CD1c-positive myeloid dendritic cell (primary cell): ENCODE measurements at regions not wholly inside any gene's neighbourhood (a gene's known extent, or its start where the extent isn't known, plus 50 kb on each side); places are given as distances from the start of the nearest gene placed in this dataset.
"Not testable (repeated sequence)": the region's sequence is repeated elsewhere in the genome, so short reads cannot be mapped to it uniquely, and the experiment has no call there.

Experiments used
- DNase-seq: peaks from one replicate; pipeline ENCODE4 v3.0.0-alpha.2; 2016; ENCODE audit errors: extremely low spot score

- no peak for DNase-seq
Observed at GRCh38 chr10:86579883-86580520, 58.4 kb upstream of the WAPL start.

GRCh38 chr10:86580521-86580891, 58.9 kb upstream of the WAPL start:
- peak; percentile 83 for DNase-seq

DNA sequence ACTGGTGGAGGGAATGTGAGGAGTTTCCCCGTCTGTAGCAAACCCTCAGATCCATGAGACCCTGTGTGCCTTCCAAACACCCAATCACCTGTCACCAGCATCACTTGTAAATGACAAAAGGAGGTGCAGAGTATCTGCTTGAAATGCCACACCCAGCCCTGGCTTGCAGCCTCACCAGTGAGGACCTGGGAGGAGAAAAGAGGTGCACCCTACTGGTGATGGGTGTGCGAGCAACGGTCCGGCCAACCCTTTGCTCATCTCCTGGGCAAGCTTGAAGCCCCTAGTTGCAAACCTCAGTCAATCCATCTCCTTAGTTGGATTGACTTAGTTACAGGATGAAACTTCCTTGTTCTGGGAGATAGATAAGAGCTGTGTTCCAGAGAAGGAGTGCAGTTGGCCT, 62.4 kb upstream of the WAPL start:
- no peak for DNase-seq

- peak; percentile 81 for DNase-seq
Observed at GRCh38 chr10:86585037-86585929, 63.7 kb upstream of the WAPL start.

GRCh38 chr10:86586516-86586915, 64.9 kb upstream of the WAPL start:
- DNase-seq: no peak

GRCh38 chr10:86588781-86589180, 65.6 kb upstream of the OPN4 start:
- DNase-seq: not testable (repeated sequence)

DNA sequence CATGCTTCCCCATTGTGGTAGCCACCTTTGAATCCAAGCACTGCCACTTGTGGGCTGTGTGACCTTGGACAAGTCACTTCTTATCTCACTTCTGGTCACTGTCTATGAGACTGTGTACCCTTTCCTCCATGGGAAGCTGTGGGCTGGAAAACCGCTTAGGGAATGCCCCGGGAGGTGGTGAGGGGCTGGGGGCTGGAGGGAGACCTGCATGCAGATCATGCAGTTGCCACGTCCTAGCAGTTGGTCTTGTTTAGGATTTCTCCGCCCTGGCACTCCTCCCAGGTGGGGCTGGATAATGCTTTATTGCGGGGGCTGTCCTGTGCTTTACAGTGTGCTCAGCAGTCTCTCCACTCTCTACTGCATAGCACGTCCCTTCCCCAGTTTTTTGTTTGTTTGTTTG, 62.9 kb upstream of the OPN4 start:
- DNase-seq: no peak

GRCh38 chr10:86592413-86592812, 61.9 kb upstream of the OPN4 start:
- DNase-seq: no peak

DNA sequence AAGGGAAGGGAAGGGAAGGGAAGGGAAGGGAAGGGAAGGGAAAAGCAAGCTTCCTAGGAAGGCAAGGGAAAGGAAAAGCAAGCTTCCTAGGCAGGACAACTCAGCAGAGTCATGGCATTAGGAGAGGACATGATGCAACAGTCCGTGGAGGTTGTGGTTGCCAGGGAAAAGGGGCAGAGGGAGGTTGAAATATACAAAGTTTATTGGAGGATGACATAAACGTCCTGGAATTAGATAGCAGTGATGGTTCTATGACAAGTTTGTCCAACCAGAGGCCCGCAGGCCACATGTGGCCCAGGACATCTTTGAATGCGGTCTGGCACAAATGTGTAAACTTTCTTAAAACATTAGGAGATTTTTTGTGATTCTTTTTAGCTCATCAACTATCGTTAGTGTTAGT, 59.8 kb upstream of the OPN4 start:
- no peak for DNase-seq

DNA sequence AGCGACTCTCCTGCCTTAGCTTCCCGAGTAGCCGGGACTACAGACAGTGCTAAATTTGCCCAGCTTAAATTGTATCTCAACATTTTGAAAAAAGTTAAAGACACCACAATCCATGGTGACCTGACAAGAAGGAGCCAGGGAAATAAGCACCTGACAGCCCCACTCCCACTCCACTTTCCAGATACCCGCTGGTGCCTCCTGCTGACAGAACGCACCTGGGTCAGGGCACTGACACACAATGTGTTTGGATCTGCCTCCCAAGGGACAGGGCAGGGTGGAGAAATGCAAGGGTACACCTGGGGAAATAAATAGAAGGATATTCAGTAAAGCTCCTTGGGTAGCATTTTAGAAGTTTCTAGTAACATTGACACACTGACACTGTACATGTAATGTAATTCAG, 58.9 kb upstream of the OPN4 start:
- no peak for DNase-seq

DNA sequence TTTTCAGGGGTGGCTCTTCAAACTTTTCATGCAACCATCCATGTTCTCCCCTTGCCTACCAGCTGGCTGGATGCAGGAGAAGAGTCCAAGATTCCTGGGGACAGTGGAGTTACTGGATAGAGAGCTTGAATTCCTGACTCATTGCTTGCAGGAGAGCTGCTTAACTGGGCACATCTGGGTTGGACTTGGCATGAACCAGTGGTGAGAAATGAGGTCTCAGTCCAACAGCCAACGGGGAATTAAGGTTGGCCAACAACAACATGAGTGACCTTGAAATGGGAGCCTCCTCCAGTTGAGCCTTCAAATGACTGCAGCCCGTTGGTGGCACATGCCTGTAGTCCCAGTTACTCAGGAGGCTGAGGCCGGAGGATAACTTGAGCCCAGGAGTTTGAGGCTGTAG, 58.1 kb upstream of the OPN4 start:
- DNase-seq: no peak

DNA sequence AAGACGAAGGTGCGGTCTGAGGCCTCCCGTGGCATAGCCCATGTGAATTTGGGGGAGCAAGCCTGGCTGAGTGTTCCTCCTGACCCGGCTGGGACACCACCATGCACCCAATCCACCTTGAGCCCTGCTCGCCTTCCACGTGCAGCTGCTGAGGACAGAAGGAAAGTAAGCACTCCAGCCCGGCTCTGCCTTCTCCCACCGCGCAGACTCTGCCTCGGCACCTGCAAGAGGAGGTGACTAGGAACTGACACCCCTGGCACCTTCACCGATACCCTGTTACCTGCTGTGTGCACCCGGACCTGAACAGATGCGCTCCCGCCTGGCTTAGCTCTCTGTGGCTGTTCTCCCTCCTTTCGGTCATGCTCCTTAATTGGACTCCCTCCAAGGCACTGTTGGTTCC, 57.0 kb upstream of the OPN4 start:
- DNase-seq: no peak

DNA sequence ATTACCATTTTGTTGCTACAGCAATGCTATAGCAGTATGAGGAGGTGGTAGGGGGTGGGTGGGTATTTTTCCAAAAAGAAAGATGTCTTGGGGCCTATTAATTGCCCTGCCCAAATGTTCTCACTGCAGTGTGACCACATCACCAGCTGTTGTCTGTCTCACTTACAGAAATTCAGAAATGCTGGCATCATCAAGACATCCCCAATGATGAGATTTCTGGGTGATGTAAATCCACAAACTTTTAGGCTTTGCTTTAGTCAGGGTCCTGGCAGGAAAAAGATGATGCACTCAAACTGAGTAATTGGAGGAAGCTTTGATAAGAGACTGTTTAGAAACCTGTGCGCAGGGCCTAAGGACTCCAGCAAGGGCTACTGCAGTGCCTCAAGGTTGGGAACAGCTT, 56.2 kb upstream of the OPN4 start:
- DNase-seq: no peak

GRCh38 chr10:86599041-86599440, 55.3 kb upstream of the OPN4 start:
- no peak for DNase-seq

- DNase-seq: peak; percentile 37
Observed at GRCh38 chr10:86599729-86600128, 54.6 kb upstream of the OPN4 start.

GRCh38 chr10:86600296-86600695, 54.1 kb upstream of the OPN4 start:
- DNase-seq: no peak

DNA sequence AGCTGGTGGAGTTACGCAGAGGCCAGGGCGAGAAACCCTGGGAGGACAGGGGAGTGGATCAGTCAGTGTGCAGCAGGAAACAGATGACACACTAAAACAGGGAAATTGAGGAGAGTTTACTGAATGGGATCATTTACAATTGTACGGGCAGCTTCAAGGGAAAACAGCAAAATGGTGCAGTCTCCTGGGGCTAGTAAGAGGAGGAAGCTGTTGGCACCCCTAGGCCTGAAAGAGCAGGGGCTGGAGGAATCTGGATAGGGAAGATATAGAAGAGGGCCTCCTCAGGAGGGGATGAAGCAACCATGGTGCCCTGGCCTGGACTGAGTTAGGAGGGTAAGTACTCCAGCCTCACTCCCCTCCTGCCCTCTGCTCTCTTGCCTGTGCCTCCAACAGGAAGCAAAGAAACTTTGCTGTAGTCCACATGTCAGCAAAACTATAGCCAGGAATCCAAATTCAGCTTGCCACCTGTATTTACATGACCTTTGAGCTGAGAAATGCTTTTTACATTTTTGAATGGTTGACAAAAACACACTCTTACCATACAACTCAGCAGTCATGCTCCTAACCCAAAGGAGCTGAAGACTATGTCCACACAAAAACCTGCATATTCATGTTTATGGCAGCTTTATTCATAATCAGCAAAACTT, 52.3 kb upstream of the OPN4 start:
- no peak for DNase-seq

DNA sequence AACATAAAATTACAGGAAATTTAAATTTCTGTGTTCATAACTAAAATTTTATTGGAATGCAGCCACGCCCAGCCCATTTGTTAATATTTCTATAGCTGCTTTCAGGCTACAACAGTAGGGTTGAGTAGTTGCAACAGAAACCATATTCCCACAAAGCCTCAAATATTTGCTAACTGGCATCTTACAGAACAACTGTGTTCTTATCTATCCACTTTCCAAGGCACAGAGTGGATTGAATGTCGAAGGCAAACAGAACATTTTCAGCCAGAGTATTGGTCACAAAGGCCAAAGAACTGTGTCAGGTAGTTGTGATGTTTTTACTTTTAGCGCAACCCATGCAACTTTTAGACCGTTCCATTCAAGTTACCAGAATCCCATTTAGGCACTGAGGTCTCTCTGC, 51.1 kb upstream of the OPN4 start:
- DNase-seq: no peak
